GM12878 (cell line): ENCODE measurements at regions not wholly inside any gene's neighbourhood (a gene's known extent, or its start where the extent isn't known, plus 50 kb on each side); places are given as distances from the start of the nearest gene placed in this dataset.

Source experiments
- GATAD2B ChIP-seq: fragments of 450-650 bp; conservative IDR thresholded peaks from 2 replicates; pipeline ENCODE4 v1.6.1; 2017; ENCODE audit warnings: low read depth, mild to moderate bottlenecking, moderate library complexity
- IKZF2 ChIP-seq, 2 experiments: fragments of 450-650 bp; IDR thresholded peaks; 2 replicates each; pipeline ENCODE4 v1.6.1; 2017; ENCODE audit warnings: mild to moderate bottlenecking in 2 of 2, moderate library complexity in 2 of 2
- JUNB ChIP-seq: IDR thresholded peaks from 2 replicates; pipeline ENCODE4 v1.6.1; 2016; ENCODE audit warnings: antibody characterized with exemption, mild to moderate bottlenecking
- KDM1A ChIP-seq: fragments of 200-600 bp; sonication (generic); IDR thresholded peaks from 2 replicates; pipeline ENCODE4 v1.6.1; 2016; ENCODE audit warnings: borderline replicate concordance
- MYB ChIP-seq: fragments of 150-350 bp; IDR thresholded peaks from 2 replicates; pipeline ENCODE4 v1.6.1; 2014; ENCODE audit warnings: mild to moderate bottlenecking, low read depth, low read length, borderline replicate concordance
- NR2C1 ChIP-seq: fragments of 450-650 bp; IDR thresholded peaks from 2 replicates; pipeline ENCODE4 v1.6.1; 2017; ENCODE audit warnings: antibody characterized with exemption, mild to moderate bottlenecking, moderate library complexity
- NRF1 ChIP-seq: conservative IDR thresholded peaks from 2 replicates; pipeline ENCODE4 v1.6.1; 2011; ENCODE audit warnings: mild to moderate bottlenecking, low read depth, low read length, improper control_type of control experiment
- RAD51 ChIP-seq: fragments of 450-650 bp; IDR thresholded peaks from 2 replicates; pipeline ENCODE4 v1.6.1; 2016; ENCODE audit warnings: moderate library complexity, mild to moderate bottlenecking, inconsistent platforms
- RBBP5 ChIP-seq: fragments of 200-600 bp; sonication (generic); conservative IDR thresholded peaks from 2 replicates; pipeline ENCODE4 v1.6.1; 2016
- SMARCA5 ChIP-seq: fragments of 450-650 bp; IDR thresholded peaks from 2 replicates; pipeline ENCODE4 v1.6.1; 2017; ENCODE audit warnings: mild to moderate bottlenecking
- SUZ12 ChIP-seq: fragments of 200-600 bp; sonication (generic); IDR thresholded peaks from one replicate; pipeline ENCODE4 v1.6.1; 2018; ENCODE audit warnings: antibody characterized with exemption, mild to moderate bottlenecking; ENCODE audit not compliant: unreplicated experiment
- TCF7 ChIP-seq: IDR thresholded peaks from 2 replicates; pipeline ENCODE4 v1.6.1; 2014; ENCODE audit warnings: antibody characterized with exemption, borderline replicate concordance
- ZNF207 ChIP-seq: fragments of 450-650 bp; IDR thresholded peaks from 2 replicates; pipeline ENCODE4 v1.6.1; 2014; ENCODE audit warnings: antibody characterized with exemption, mild to moderate bottlenecking, borderline replicate concordance
- ZNF217 ChIP-seq: fragments of 450-650 bp; IDR thresholded peaks from 2 replicates; pipeline ENCODE4 v1.6.1; 2017; ENCODE audit warnings: antibody characterized with exemption, mild to moderate bottlenecking
- TF ChIP-seq, protein P1 (sequence below): fragments of 450-650 bp; formaldehyde crosslinking; IDR thresholded peaks from 2 replicates; pipeline ENCODE4 v1.4.0; 2022; ENCODE audit warnings: mild to moderate bottlenecking, moderate library complexity
- TF ChIP-seq, protein P2 (sequence below): fragments of 450-650 bp; IDR thresholded peaks from 2 replicates; pipeline ENCODE4 v1.6.1; 2018; ENCODE audit warnings: mild to moderate bottlenecking, low read depth, moderate library complexity; ENCODE audit not compliant: partially characterized antibody
- TF ChIP-seq, protein P3 (sequence below), 3 experiments: IDR thresholded peaks in 2 of 3; conservative IDR thresholded peaks in 1 of 3; 2 replicates each; pipeline ENCODE4 v1.5.1; 2011; ENCODE audit warnings: low read depth in 3 of 3, low read length in 3 of 3, mild to moderate bottlenecking in 3 of 3, control low read depth in 2 of 3, moderate library complexity in 2 of 3, inconsistent platforms in 1 of 3, mixed read lengths in 1 of 3; ENCODE audit not compliant: control insufficient read depth in 2 of 3, insufficient read depth in 1 of 3; ENCODE audit errors: extremely low read depth in 1 of 3
- TF ChIP-seq, protein P4 (sequence below): fragments of 450-650 bp; formaldehyde crosslinking; IDR thresholded peaks from 2 replicates; pipeline ENCODE4 v1.4.0; 2020; ENCODE audit warnings: mild to moderate bottlenecking, moderate library complexity

DNA sequence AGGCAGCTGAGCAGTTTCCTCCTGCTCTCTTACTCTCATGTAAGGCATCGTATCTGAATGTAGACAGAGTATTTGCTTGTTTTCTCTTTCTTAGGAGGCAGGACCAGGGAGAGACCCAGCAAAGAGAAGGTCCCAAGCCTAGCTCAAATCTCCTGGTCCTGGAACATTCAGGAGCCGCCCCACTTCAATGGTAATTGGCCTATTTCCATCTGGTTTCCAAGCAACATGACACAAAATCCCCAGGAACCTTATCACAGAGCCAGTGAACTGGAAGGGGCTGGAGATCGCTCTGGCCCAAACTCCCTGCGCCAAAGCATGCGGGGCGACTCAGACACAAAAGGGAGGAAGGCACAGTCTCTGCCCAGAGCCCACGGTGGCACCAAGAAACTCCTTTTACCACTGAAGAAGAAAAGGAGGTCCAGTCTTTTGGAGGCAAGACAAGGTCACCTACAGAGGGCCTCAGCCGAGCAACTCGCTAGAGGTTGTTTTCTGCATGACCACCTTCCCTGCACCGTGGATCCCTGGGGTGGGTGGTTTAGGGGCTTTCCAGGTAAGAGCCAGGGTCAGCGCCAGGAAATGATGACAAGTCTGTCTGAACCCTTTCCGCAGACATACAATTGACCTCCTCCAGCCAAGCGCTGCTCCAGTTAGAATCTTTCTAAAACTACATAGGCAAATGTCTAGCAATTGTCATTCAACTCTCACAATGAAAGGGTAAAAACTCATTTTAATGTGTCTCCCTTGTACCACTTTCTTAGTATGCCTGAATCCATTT, 394.7 kb downstream of the SOX9 start (continued):
- TF ChIP-seq IKZF2 (IDR thresholded peaks at IDR 0.05) (peak; percentile 50 to 53; a peak in 3 of 4 replicates), SUZ12 (no peak), NRF1 (no peak), ZNF207 (no peak), NR2C1 (peak; percentile 60; the same call in 1 of the 2 replicates), RAD51 (no peak), TCF7 (no peak), KDM1A (no peak), MYB (0 out of 2 replicates have a peak, but pooled peaks have one; percentile 26), JUNB (no peak), SMARCA5 (no peak), GATAD2B (no peak), ZNF217 (no peak), RBBP5 (no peak)
- TF ChIP-seq, protein P1, sequence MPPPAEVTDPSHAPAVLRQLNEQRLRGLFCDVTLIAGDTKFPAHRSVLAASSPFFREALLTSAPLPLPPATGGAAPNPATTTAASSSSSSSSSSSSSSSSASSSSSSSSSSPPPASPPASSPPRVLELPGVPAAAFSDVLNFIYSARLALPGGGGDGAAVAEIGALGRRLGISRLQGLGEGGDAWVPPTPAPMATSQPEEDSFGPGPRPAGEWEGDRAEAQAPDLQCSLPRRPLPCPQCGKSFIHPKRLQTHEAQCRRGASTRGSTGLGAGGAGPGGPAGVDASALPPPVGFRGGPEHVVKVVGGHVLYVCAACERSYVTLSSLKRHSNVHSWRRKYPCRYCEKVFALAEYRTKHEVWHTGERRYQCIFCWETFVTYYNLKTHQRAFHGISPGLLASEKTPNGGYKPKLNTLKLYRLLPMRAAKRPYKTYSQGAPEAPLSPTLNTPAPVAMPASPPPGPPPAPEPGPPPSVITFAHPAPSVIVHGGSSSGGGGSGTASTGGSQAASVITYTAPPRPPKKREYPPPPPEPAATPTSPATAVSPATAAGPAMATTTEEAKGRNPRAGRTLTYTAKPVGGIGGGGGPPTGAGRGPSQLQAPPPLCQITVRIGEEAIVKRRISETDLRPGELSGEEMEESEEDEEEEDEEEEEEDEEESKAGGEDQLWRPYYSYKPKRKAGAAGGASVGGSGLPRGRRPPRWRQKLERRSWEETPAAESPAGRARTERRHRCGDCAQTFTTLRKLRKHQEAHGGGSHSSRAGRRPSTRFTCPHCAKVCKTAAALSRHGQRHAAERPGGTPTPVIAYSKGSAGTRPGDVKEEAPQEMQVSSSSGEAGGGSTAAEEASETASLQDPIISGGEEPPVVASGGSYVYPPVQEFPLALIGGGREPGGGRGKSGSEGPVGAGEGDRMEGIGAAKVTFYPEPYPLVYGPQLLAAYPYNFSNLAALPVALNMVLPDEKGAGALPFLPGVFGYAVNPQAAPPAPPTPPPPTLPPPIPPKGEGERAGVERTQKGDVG (CRISPR knock-in tag) = no peak
- TF ChIP-seq, protein P2, sequence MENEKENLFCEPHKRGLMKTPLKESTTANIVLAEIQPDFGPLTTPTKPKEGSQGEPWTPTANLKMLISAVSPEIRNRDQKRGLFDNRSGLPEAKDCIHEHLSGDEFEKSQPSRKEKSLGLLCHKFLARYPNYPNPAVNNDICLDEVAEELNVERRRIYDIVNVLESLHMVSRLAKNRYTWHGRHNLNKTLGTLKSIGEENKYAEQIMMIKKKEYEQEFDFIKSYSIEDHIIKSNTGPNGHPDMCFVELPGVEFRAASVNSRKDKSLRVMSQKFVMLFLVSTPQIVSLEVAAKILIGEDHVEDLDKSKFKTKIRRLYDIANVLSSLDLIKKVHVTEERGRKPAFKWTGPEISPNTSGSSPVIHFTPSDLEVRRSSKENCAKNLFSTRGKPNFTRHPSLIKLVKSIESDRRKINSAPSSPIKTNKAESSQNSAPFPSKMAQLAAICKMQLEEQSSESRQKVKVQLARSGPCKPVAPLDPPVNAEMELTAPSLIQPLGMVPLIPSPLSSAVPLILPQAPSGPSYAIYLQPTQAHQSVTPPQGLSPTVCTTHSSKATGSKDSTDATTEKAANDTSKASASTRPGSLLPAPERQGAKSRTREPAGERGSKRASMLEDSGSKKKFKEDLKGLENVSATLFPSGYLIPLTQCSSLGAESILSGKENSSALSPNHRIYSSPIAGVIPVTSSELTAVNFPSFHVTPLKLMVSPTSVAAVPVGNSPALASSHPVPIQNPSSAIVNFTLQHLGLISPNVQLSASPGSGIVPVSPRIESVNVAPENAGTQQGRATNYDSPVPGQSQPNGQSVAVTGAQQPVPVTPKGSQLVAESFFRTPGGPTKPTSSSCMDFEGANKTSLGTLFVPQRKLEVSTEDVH = no peak
- TF ChIP-seq, protein P3, sequence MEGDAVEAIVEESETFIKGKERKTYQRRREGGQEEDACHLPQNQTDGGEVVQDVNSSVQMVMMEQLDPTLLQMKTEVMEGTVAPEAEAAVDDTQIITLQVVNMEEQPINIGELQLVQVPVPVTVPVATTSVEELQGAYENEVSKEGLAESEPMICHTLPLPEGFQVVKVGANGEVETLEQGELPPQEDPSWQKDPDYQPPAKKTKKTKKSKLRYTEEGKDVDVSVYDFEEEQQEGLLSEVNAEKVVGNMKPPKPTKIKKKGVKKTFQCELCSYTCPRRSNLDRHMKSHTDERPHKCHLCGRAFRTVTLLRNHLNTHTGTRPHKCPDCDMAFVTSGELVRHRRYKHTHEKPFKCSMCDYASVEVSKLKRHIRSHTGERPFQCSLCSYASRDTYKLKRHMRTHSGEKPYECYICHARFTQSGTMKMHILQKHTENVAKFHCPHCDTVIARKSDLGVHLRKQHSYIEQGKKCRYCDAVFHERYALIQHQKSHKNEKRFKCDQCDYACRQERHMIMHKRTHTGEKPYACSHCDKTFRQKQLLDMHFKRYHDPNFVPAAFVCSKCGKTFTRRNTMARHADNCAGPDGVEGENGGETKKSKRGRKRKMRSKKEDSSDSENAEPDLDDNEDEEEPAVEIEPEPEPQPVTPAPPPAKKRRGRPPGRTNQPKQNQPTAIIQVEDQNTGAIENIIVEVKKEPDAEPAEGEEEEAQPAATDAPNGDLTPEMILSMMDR (IDR thresholded peaks at IDR 0.05 in 2 of 3, conservative IDR thresholded peaks at IDR 0.05 in 1 of 3; ENCODE audit: control insufficient read depth in 2 of 3, extremely low read depth in 1 of 3, insufficient read depth in 1 of 3, low read depth in 3 of 3, low read length in 3 of 3) = peak in 2 of 3 experiments; percentile 25 to 27; a peak in 2 of 6 replicates
- TF ChIP-seq, protein P4, sequence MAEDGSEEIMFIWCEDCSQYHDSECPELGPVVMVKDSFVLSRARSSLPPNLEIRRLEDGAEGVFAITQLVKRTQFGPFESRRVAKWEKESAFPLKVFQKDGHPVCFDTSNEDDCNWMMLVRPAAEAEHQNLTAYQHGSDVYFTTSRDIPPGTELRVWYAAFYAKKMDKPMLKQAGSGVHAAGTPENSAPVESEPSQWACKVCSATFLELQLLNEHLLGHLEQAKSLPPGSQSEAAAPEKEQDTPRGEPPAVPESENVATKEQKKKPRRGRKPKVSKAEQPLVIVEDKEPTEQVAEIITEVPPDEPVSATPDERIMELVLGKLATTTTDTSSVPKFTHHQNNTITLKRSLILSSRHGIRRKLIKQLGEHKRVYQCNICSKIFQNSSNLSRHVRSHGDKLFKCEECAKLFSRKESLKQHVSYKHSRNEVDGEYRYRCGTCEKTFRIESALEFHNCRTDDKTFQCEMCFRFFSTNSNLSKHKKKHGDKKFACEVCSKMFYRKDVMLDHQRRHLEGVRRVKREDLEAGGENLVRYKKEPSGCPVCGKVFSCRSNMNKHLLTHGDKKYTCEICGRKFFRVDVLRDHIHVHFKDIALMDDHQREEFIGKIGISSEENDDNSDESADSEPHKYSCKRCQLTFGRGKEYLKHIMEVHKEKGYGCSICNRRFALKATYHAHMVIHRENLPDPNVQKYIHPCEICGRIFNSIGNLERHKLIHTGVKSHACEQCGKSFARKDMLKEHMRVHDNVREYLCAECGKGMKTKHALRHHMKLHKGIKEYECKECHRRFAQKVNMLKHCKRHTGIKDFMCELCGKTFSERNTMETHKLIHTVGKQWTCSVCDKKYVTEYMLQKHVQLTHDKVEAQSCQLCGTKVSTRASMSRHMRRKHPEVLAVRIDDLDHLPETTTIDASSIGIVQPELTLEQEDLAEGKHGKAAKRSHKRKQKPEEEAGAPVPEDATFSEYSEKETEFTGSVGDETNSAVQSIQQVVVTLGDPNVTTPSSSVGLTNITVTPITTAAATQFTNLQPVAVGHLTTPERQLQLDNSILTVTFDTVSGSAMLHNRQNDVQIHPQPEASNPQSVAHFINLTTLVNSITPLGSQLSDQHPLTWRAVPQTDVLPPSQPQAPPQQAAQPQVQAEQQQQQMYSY (CRISPR knock-in tag) = no peak
